ENCODE measurements at regions not wholly inside any gene's neighbourhood (a gene's known extent, or its start where the extent isn't known, plus 50 kb on each side); places are given as distances from the start of the nearest gene placed in this dataset.

GRCh38 chr14:57938533-57938932, 72.6 kb upstream of the SLC35F4 start:
- CTCF ChIA-PET (ENCODE audit: unreplicated experiment), result no interaction called here
- BruUV-seq (replicated peaks), result no TSS peak

GRCh38 chr14:57937676-57938075, 71.8 kb upstream of the SLC35F4 start:
- Histone ChIP-seq H3K79me2 (ENCODE audit: insufficient read depth, low read depth, low read length) (no peaks in the 10 kb centered on the region), H3K4me3 (ENCODE audit: low read depth, low read length, poor library complexity, severe bottlenecking) (no peak overlapping the region), H3K9me3 (ENCODE audit: low read length) (no peaks in the 10 kb centered on the region), H3K27ac (ENCODE audit: low read depth, low read length, poor library complexity, severe bottlenecking) (no peak overlapping the region), H3K36me3 (ENCODE audit: insufficient read depth, low read length) (no peaks in the 10 kb centered on the region), H3K4me2 (ENCODE audit: low read length) (no peak overlapping the region), H4K20me1 (ENCODE audit: insufficient read depth, low read length) (no peaks in the 10 kb centered on the region), H3K4me1 (ENCODE audit: insufficient read depth, low read length, poor library complexity, severe bottlenecking) (no peaks in the 10 kb centered on the region), H3K9me2 (ENCODE audit: insufficient read depth, low read length) (no peaks in the 10 kb centered on the region), H2AFZ (ENCODE audit: low read length) (no peak overlapping the region)
- ChIA-PET CTCF (ENCODE audit: unreplicated experiment) (no interaction called here), POLR2A (interaction anchor here (0.5 to 0.6 kb wide), 2 partner anchors 168 to 875 kb away, joined by 3 to 5 read pairs; no protein-coding TSS in a partner anchor)
- intact Hi-C loops (cut with micrococcal nuclease; ENCODE audit: unreplicated experiment), result no loop called here
- no peak for DNase-seq (ENCODE audit: low spot score)
- BruUV-seq (replicated peaks), result no TSS peak
- TF ChIP-seq CTCF (conservative IDR thresholded peaks at IDR 0.05; ENCODE audit: low read length) (no peak), EZH2phosphoT487 (IDR thresholded peaks at IDR 0.05; ENCODE audit: borderline replicate concordance, low read depth, low read length) (no peak)

More at GRCh38 chr14:57938533-57938932, 72.6 kb upstream of the SLC35F4 start:
- no peaks in the 10 kb centered on the region for H4K20me1 ChIP-seq (ENCODE audit: insufficient read depth, low read length)
- intact Hi-C loops (cut with micrococcal nuclease; ENCODE audit: unreplicated experiment), result no loop called here
- H3K4me1 ChIP-seq (ENCODE audit: insufficient read depth, low read length, poor library complexity, severe bottlenecking), result no peaks in the 10 kb centered on the region
- POLR2A ChIA-PET, result no interaction called here
- no peak overlapping the region for H3K27ac ChIP-seq (ENCODE audit: low read depth, low read length, poor library complexity, severe bottlenecking)
- DNase-seq (ENCODE audit: low spot score), result no peak
- H2AFZ ChIP-seq (ENCODE audit: low read length), result no peak overlapping the region
- H3K4me3 ChIP-seq (ENCODE audit: low read depth, low read length, poor library complexity, severe bottlenecking), result no peak overlapping the region
- no peak overlapping the region for H3K4me2 ChIP-seq (ENCODE audit: low read length)
- H3K36me3 ChIP-seq (ENCODE audit: insufficient read depth, low read length), result no peaks in the 10 kb centered on the region
- TF ChIP-seq CTCF (conservative IDR thresholded peaks at IDR 0.05; ENCODE audit: low read length), result no peak
- TF ChIP-seq EZH2phosphoT487 (IDR thresholded peaks at IDR 0.05; ENCODE audit: borderline replicate concordance, low read depth, low read length), result no peak
- no peaks in the 10 kb centered on the region for H3K9me3 ChIP-seq (ENCODE audit: low read length)
- H3K9me2 ChIP-seq (ENCODE audit: insufficient read depth, low read length), result no peaks in the 10 kb centered on the region
- no peaks in the 10 kb centered on the region for H3K79me2 ChIP-seq (ENCODE audit: insufficient read depth, low read depth, low read length)

DNA sequence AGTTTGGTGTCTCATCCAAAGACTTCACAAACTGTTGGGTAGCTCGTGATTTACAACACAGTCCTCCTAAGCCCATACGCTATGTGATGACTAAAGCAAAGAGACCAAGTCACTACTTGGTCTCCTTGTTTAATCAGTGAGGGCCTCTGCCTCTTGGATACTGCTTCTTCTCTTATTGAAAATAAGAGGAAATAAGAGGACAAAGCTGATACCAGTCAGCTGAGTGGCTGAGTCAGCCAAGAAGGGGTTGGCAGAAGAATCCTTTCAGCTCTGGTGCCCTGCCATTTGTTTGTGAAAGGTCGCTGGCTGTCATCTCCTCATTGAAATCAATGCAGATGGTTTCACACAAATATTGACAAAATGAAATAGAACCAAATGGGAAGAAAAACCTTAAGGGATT, 67.5 kb upstream of the SLC35F4 start:
- Histone ChIP-seq H3K9me3 (ENCODE audit: low read length) (no peaks in the 10 kb centered on the region), H3K79me2 (ENCODE audit: insufficient read depth, low read depth, low read length) (no peaks in the 10 kb centered on the region), H3K4me2 (ENCODE audit: low read length) (no peak overlapping the region), H3K36me3 (ENCODE audit: insufficient read depth, low read length) (no peaks in the 10 kb centered on the region), H3K4me1 (ENCODE audit: insufficient read depth, low read length, poor library complexity, severe bottlenecking) (no peaks in the 10 kb centered on the region), H4K20me1 (ENCODE audit: insufficient read depth, low read length) (no peaks in the 10 kb centered on the region), H2AFZ (ENCODE audit: low read length) (no peak overlapping the region), H3K9me2 (ENCODE audit: insufficient read depth, low read length) (no peaks in the 10 kb centered on the region), H3K4me3 (ENCODE audit: low read depth, low read length, poor library complexity, severe bottlenecking) (no peak overlapping the region), H3K27ac (ENCODE audit: low read depth, low read length, poor library complexity, severe bottlenecking) (no peak overlapping the region)
- POLR2A ChIA-PET, result interaction anchor here (1.0 kb wide), 1 partner anchor 604 kb away, joined by 4 read pairs; no protein-coding TSS in a partner anchor
- DNase-seq (ENCODE audit: low spot score), result no peak
- intact Hi-C loops (cut with micrococcal nuclease; ENCODE audit: unreplicated experiment), result no loop called here
- CTCF ChIA-PET (ENCODE audit: unreplicated experiment), result no interaction called here
- no peak for TF ChIP-seq EZH2phosphoT487 (IDR thresholded peaks at IDR 0.05; ENCODE audit: borderline replicate concordance, low read depth, low read length)
- TF ChIP-seq CTCF (conservative IDR thresholded peaks at IDR 0.05; ENCODE audit: low read length), result no peak
- BruUV-seq (replicated peaks), result no TSS peak
